ENCODE measurements at regions not wholly inside any gene's neighbourhood (a gene's known extent, or its start where the extent isn't known, plus 50 kb on each side); places are given as distances from the start of the nearest gene placed in this dataset.

DNA sequence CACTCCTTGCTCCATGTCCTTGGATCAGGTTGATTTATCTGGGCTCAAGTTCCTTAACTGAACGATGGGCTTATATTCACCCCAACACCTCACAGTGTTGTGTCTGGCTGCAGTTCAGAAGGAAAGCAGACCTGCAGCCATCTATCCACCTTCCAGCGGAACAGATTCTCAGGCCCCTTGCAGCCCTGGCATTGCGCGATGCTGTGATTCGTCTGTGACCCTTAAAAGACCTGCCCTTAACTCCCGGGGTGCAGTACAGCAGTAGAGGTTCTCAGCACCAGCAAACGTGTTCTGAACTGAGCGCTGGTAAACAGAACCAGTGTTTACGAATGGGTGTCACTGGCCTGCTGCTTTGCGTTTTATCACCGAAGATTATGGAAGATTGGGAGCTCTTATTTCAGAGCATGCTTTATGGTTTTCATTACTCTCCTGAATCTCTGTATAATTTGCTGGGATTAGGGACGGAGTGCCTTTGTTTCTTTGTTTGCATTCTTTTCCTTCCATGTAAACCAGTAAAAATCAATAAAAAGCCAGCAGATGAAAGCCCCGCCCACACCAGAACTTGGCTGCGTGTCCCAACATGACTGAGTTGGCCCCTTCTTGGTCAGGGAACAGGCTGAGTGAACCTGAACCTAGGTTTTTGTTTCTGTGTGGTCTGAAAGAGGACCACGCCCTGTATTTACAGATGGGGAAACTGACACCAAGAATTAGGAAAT is 286.7 kb upstream of the CRY1 start (continued):
- TF ChIP-seq KDM5A (IDR thresholded peaks at IDR 0.05; ENCODE audit: low read length) = no peak
- no peak for TF ChIP-seq GTF2F1 (IDR thresholded peaks at IDR 0.05; ENCODE audit: borderline replicate concordance, low read depth, low read length)

Measured in H1 (cell line).